NCI-H146 treated with DMSO at 0.1 percent for 48 hours (cell line): ENCODE measurements at regions not wholly inside any gene's neighbourhood (a gene's known extent, or its start where the extent isn't known, plus 50 kb on each side); places are given as distances from the start of the nearest gene placed in this dataset.
"Not testable (repeated sequence)": the region's sequence is repeated elsewhere in the genome, so short reads cannot be mapped to it uniquely, and the experiment has no call there.

Experiments
- DNase-seq: peaks from one replicate; lab custom pipeline; 2025; ENCODE audit not compliant: unreplicated experiment; lab: John Stamatoyannopoulos, UW

- DNase-seq, result no peak
Measured at GRCh38 chr11:60592601-60593000, 77.4 kb downstream of the MS4A13 start.

GRCh38 chr11:60594998-60595642 is 79.9 kb downstream of the MS4A13 start:
- DNase-seq, result no peak

GRCh38 chr11:60607483-60607882 is 91.9 kb upstream of the MS4A8 start:
- no peak for DNase-seq

- no peak for DNase-seq
Measured at GRCh38 chr11:60609632-60610031, 89.8 kb upstream of the MS4A8 start.

- no peak for DNase-seq
Measured at GRCh38 chr11:60610702-60611101, 88.7 kb upstream of the MS4A8 start.

GRCh38 chr11:60615497-60615896 is 83.9 kb upstream of the MS4A8 start:
- no peak for DNase-seq

GRCh38 chr11:60621940-60622339 is 77.5 kb upstream of the MS4A8 start:
- DNase-seq, result not testable (repeated sequence)

- not testable (repeated sequence) for DNase-seq
Measured at GRCh38 chr11:60622776-60623175, 76.6 kb upstream of the MS4A8 start.

- DNase-seq, result no peak
Measured at GRCh38 chr11:60625262-60625661, 74.2 kb upstream of the MS4A8 start.

- DNase-seq, result no peak
Measured at GRCh38 chr11:60629399-60629798, 70.0 kb upstream of the MS4A8 start.

GRCh38 chr11:60631944-60632343 is 67.5 kb upstream of the MS4A8 start:
- no peak for DNase-seq

GRCh38 chr11:60633645-60634044 is 65.8 kb upstream of the MS4A8 start:
- no peak for DNase-seq

GRCh38 chr11:60634126-60634525 is 65.3 kb upstream of the MS4A8 start:
- DNase-seq, result peak; percentile 18

- no peak for DNase-seq
Measured at GRCh38 chr11:60641940-60642339, 57.5 kb upstream of the MS4A8 start.

GRCh38 chr11:60647087-60647486 is 52.3 kb upstream of the MS4A8 start:
- no peak for DNase-seq
